Stomach (tissue), 8 donors: ENCODE measurements at regions not wholly inside any gene's neighbourhood (a gene's known extent, or its start where the extent isn't known, plus 50 kb on each side); places are given as distances from the start of the nearest gene placed in this dataset.

Experiments used
- DNase-seq, 2 donors: peaks; one replicate each; pipeline versions ENCODE4 v3.0.0 to v3.0.0-alpha.2; 2013 to 2019
- H3K27ac ChIP-seq, 5 donors: fragments of 200-600 bp in 4 of 5; sonication (generic) in 4 of 5; one replicate each; pipeline ENCODE4 v1.5.1; 2013 to 2019; ENCODE audit warnings: mild to moderate bottlenecking in 1 of 5, moderate library complexity in 1 of 5
- H3K27me3 ChIP-seq, 3 donors: fragments of 200-600 bp; sonication (generic); one replicate each; pipeline ENCODE4 v1.5.1; 2017 to 2019; ENCODE audit warnings: mixed run types in 1 of 3
- H3K36me3 ChIP-seq, 4 donors: fragments of 200-600 bp; sonication (generic); 1 replicate in 3 of 4; 2 replicates in 1 of 4; pipeline ENCODE4 v1.5.1; 2016 to 2019
- H3K4me1 ChIP-seq, 4 donors: fragments of 200-600 bp; sonication (generic); one replicate each; pipeline ENCODE4 v1.5.1; 2016 to 2019
- H3K4me3 ChIP-seq, 4 donors: fragments of 200-600 bp; sonication (generic) in 3 of 4; one replicate each; pipeline ENCODE4 v1.5.1; 2016 to 2019; ENCODE audit warnings: mild to moderate bottlenecking in 1 of 4
- H3K9me3 ChIP-seq, 4 donors: fragments of 200-600 bp; sonication (generic); one replicate each; pipeline ENCODE4 v1.5.1; 2016 to 2019
- EP300 ChIP-seq: sonication (generic); formaldehyde crosslinking; IDR thresholded peaks from one replicate; pipeline ENCODE4 v1.6.1; 2017; ENCODE audit warnings: antibody characterized with exemption
- POLR2A ChIP-seq, 4 donors: fragments of 450-650 bp; IDR thresholded peaks; one replicate each; pipeline ENCODE4 v1.6.1; 2016; ENCODE audit warnings: antibody characterized with exemption in 4 of 4, control low read depth in 2 of 4, mild to moderate bottlenecking in 1 of 4, moderate library complexity in 1 of 4
- POLR2AphosphoS5 ChIP-seq, 3 donors: sonication (generic); formaldehyde crosslinking; IDR thresholded peaks; one replicate each; pipeline ENCODE4 v1.6.1; 2016; ENCODE audit warnings: antibody characterized with exemption in 3 of 3
- WGBS, 5 donors: extraction: QIAGEN DNeasy Blood & Tissue Kit in 3 of 5; methylation state at CpG; one replicate each; pipeline versions ENCODE4 v1.1.5 to v1.1.7; 2013 to 2018; 5-methylcytosine and 5-hydroxymethylcytosine counted together
- intact Hi-C: fragments of 100-400 bp; cut with DNase I; formaldehyde crosslinking; loops from one replicate; pipeline ENCODE4 v1.15.1; 2023; ENCODE audit warnings: low total_unique reads
- TF ChIP-seq, protein P1 (sequence below), 7 experiments: fragments of 450-650 bp in 4 of 7; fragments of 200-600 bp in 3 of 7; sonication (generic) in 3 of 7; IDR thresholded peaks; one replicate each; pipeline ENCODE4 v1.5.1; 2016 to 2019; ENCODE audit warnings: antibody characterized with exemption in 7 of 7, control low read depth in 2 of 7, mild to moderate bottlenecking in 1 of 7
- donor health status: healthy with polysubstance abuse.
- donor health status: Bipolar disorder and iron deficiency.
- donor health status: healthy.

- 60 to 74% (median 62%) methylated on average over 2 of the region's 2 CpGs for WGBS, 5 donors
- intact Hi-C loops: loop anchor here (10.0 kb wide), 1 partner anchor 906 kb away; the partner anchor contains the start of gene NETO2
Measured at GRCh38 chr16:48050871-48051270, 104.9 kb downstream of the ABCC12 start.

DNA sequence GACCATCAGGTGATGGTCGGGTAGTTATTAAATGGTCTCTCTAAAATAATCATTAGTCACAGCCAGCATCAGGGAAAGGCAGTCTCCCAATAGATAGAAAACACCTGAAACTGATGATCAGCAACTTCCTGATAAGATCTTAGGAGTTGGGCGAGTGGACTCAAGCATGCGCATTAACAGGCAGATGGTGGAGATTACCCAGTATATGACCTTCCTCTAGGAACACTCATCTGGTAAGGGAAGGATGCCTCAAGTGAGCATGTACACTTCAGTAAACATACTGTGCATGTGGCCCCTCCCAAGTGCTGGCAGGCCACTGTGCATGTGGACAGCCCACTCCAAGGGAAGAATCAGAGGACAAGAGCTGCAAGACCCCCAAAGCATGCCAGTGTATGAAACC lies 105.9 kb downstream of the ABCC12 start:
- no peak overlapping the region for H3K4me3 ChIP-seq
- peaks cover 0 to 11% (median 2%) of the 10 kb centered on the region in 4 donors for H3K4me1 ChIP-seq
- no peak for DNase-seq
- H3K27ac ChIP-seq: no peak overlapping the region
- H3K36me3 ChIP-seq: no peaks in the 10 kb centered on the region
- intact Hi-C loops: loop anchor here (10.0 kb wide), 1 partner anchor 905 kb away; the partner anchor contains the start of gene NETO2
- no peaks in the 10 kb centered on the region for H3K9me3 ChIP-seq
- TF ChIP-seq POLR2A (IDR thresholded peaks at IDR 0.05) (no peak), EP300 (no peak), POLR2AphosphoS5 (IDR thresholded peaks at IDR 0.05) (no peak)
- TF ChIP-seq, protein P1, sequence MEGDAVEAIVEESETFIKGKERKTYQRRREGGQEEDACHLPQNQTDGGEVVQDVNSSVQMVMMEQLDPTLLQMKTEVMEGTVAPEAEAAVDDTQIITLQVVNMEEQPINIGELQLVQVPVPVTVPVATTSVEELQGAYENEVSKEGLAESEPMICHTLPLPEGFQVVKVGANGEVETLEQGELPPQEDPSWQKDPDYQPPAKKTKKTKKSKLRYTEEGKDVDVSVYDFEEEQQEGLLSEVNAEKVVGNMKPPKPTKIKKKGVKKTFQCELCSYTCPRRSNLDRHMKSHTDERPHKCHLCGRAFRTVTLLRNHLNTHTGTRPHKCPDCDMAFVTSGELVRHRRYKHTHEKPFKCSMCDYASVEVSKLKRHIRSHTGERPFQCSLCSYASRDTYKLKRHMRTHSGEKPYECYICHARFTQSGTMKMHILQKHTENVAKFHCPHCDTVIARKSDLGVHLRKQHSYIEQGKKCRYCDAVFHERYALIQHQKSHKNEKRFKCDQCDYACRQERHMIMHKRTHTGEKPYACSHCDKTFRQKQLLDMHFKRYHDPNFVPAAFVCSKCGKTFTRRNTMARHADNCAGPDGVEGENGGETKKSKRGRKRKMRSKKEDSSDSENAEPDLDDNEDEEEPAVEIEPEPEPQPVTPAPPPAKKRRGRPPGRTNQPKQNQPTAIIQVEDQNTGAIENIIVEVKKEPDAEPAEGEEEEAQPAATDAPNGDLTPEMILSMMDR (IDR thresholded peaks at IDR 0.05): no peak
- H3K27me3 ChIP-seq: peaks cover 0 to 30% (median 0%) of the 10 kb centered on the region in 3 donors
- 43 to 53% (median 50%) methylated on average over 3 of the region's 3 CpGs for WGBS, 5 donors

More at GRCh38 chr16:48050871-48051270, 104.9 kb downstream of the ABCC12 start:
- Histone ChIP-seq H3K4me1 (peaks cover 0 to 15% (median 5%) of the 10 kb centered on the region in 4 donors), H3K27me3 (peaks cover 0 to 40% (median 0%) of the 10 kb centered on the region in 3 donors), H3K9me3 (no peaks in the 10 kb centered on the region), H3K36me3 (no peaks in the 10 kb centered on the region), H3K27ac (no peak overlapping the region), H3K4me3 (no peak overlapping the region)
- no peak for DNase-seq
- TF ChIP-seq EP300 (no peak), POLR2AphosphoS5 (IDR thresholded peaks at IDR 0.05) (no peak), POLR2A (IDR thresholded peaks at IDR 0.05) (no peak)
- TF ChIP-seq, protein P1 (IDR thresholded peaks at IDR 0.05): no peak

DNA sequence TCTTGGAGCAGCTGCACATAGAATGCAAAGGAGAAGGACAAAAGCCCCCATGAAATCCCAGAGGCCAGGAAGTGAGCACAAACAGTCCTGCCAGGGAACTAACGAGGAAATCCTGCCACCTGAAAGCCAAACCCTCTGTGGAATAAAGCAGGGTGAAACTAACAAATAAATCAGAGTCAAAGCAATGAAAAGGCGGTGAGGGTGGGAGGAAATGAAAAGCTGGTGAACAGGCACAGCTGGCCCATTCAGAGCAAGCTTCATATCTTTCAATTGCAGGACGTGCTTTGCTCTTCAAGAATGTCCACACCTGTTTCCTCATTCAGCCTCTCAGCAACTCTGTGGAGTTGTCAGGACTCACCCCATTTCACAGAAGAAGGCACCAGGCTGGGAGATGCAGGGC lies 108.1 kb downstream of the ABCC12 start:
- 10 to 23% (median 11%) methylated on average over 3 of the region's 3 CpGs for WGBS, 5 donors
- H3K36me3 ChIP-seq: no peaks in the 10 kb centered on the region
- TF ChIP-seq, protein P1 (IDR thresholded peaks at IDR 0.05): no peak
- TF ChIP-seq POLR2A (IDR thresholded peaks at IDR 0.05) (no peak), POLR2AphosphoS5 (IDR thresholded peaks at IDR 0.05) (no peak), EP300 (no peak)
- H3K9me3 ChIP-seq: no peaks in the 10 kb centered on the region
- peaks cover 0 to 4% (median 0%) of the 10 kb centered on the region in 4 donors for H3K4me1 ChIP-seq
- intact Hi-C loops: no loop called here
- no peak overlapping the region for H3K4me3 ChIP-seq
- peaks cover 0 to 12% (median 0%) of the 10 kb centered on the region in 3 donors for H3K27me3 ChIP-seq
- peak in 1 of 2 donors; percentile 17 for DNase-seq
- no peak overlapping the region for H3K27ac ChIP-seq

GRCh38 chr16:48047241-48047640 lies 108.6 kb downstream of the ABCC12 start:
- intact Hi-C loops: no loop called here
- no peak overlapping the region for H3K4me3 ChIP-seq
- no peak overlapping the region for H3K27ac ChIP-seq
- no peaks in the 10 kb centered on the region for H3K9me3 ChIP-seq
- TF ChIP-seq EP300: no peak
- TF ChIP-seq POLR2AphosphoS5 (IDR thresholded peaks at IDR 0.05): no peak
- TF ChIP-seq POLR2A (IDR thresholded peaks at IDR 0.05): no peak
- TF ChIP-seq, protein P1 (IDR thresholded peaks at IDR 0.05): no peak
- DNase-seq: no peak
- H3K27me3 ChIP-seq: peaks cover 0 to 11% (median 0%) of the 10 kb centered on the region in 3 donors
- WGBS, 5 donors: 76 to 82% (median 79%) methylated on average over 3 of the region's 3 CpGs
- H3K4me1 ChIP-seq: peaks cover 0 to 4% (median 0%) of the 10 kb centered on the region in 4 donors
- H3K36me3 ChIP-seq: no peaks in the 10 kb centered on the region
